ENCODE measurements at regions not wholly inside any gene's neighbourhood (a gene's known extent, or its start where the extent isn't known, plus 50 kb on each side); places are given as distances from the start of the nearest gene placed in this dataset.
"Not testable (repeated sequence)": the region's sequence is repeated elsewhere in the genome, so short reads cannot be mapped to it uniquely, and the experiment has no call there.

- no peak for TF ChIP-seq JUND (IDR thresholded peaks at IDR 0.05; ENCODE audit: low read depth)
- DNase-seq (ENCODE audit: low read depth in 1 of 2, low spot score in 1 of 2) = no peak
- in situ Hi-C loops (cut with HindIII; ENCODE audit: low pct_unique_long_range_greater_than_20kb, low sequenced_read_pairs) = no loop called here
Measured at GRCh38 chr5:157984611-157985010, 125.7 kb upstream of the CLINT1 start.

GRCh38 chr5:157983906-157984551 is 125.1 kb upstream of the CLINT1 start:
- in situ Hi-C loops (cut with HindIII; ENCODE audit: low pct_unique_long_range_greater_than_20kb, low sequenced_read_pairs) = no loop called here
- DNase-seq (ENCODE audit: low read depth in 1 of 2, low spot score in 1 of 2) = no peak
- TF ChIP-seq JUND (IDR thresholded peaks at IDR 0.05; ENCODE audit: low read depth) = no peak

GRCh38 chr5:157978061-157978460 is 119.1 kb upstream of the CLINT1 start:
- no peak for DNase-seq (ENCODE audit: low read depth in 1 of 2, low spot score in 1 of 2)
- in situ Hi-C loops (cut with HindIII; ENCODE audit: low pct_unique_long_range_greater_than_20kb, low sequenced_read_pairs) = no loop called here
- no peak for TF ChIP-seq JUND (IDR thresholded peaks at IDR 0.05; ENCODE audit: low read depth)

GRCh38 chr5:157976429-157976828 is 117.5 kb upstream of the CLINT1 start:
- no peak for TF ChIP-seq JUND (IDR thresholded peaks at IDR 0.05; ENCODE audit: low read depth)
- no peak for DNase-seq (ENCODE audit: low read depth in 1 of 2, low spot score in 1 of 2)
- in situ Hi-C loops (cut with HindIII; ENCODE audit: low pct_unique_long_range_greater_than_20kb, low sequenced_read_pairs) = no loop called here

GRCh38 chr5:157972579-157972978 is 113.6 kb upstream of the CLINT1 start:
- in situ Hi-C loops (cut with HindIII; ENCODE audit: low pct_unique_long_range_greater_than_20kb, low sequenced_read_pairs) = no loop called here
- DNase-seq (ENCODE audit: low read depth in 1 of 2, low spot score in 1 of 2) = no peak
- TF ChIP-seq JUND (IDR thresholded peaks at IDR 0.05; ENCODE audit: low read depth) = no peak

GRCh38 chr5:157971571-157972216 is 112.7 kb upstream of the CLINT1 start:
- no peak for DNase-seq (ENCODE audit: low read depth in 1 of 2, low spot score in 1 of 2)
- TF ChIP-seq JUND (IDR thresholded peaks at IDR 0.05; ENCODE audit: low read depth) = no peak
- in situ Hi-C loops (cut with HindIII; ENCODE audit: low pct_unique_long_range_greater_than_20kb, low sequenced_read_pairs) = no loop called here

GRCh38 chr5:157968570-157968969 is 109.6 kb upstream of the CLINT1 start:
- DNase-seq (ENCODE audit: low read depth in 1 of 2, low spot score in 1 of 2); in situ Hi-C loops (cut with HindIII; ENCODE audit: low pct_unique_long_range_greater_than_20kb, low sequenced_read_pairs): not testable (repeated sequence)

- DNase-seq (ENCODE audit: low read depth in 1 of 2, low spot score in 1 of 2) = no peak
- TF ChIP-seq JUND (IDR thresholded peaks at IDR 0.05; ENCODE audit: low read depth) = no peak
- in situ Hi-C loops (cut with HindIII; ENCODE audit: low pct_unique_long_range_greater_than_20kb, low sequenced_read_pairs) = no loop called here
Measured at GRCh38 chr5:157965989-157966388, 107.0 kb upstream of the CLINT1 start.

- no peak for TF ChIP-seq JUND (IDR thresholded peaks at IDR 0.05; ENCODE audit: low read depth)
- in situ Hi-C loops (cut with HindIII; ENCODE audit: low pct_unique_long_range_greater_than_20kb, low sequenced_read_pairs) = no loop called here
- DNase-seq (ENCODE audit: low read depth in 1 of 2, low spot score in 1 of 2) = peak in 1 of 2 experiments; percentile 63
Measured at GRCh38 chr5:157965040-157965678, 106.2 kb upstream of the CLINT1 start.

- DNase-seq (ENCODE audit: low read depth in 1 of 2, low spot score in 1 of 2) = no peak
- in situ Hi-C loops (cut with HindIII; ENCODE audit: low pct_unique_long_range_greater_than_20kb, low sequenced_read_pairs) = no loop called here
- TF ChIP-seq JUND (IDR thresholded peaks at IDR 0.05; ENCODE audit: low read depth) = no peak
Measured at GRCh38 chr5:157963761-157964160, 104.8 kb upstream of the CLINT1 start.

GRCh38 chr5:157963244-157963643 is 104.3 kb upstream of the CLINT1 start:
- DNase-seq (ENCODE audit: low read depth in 1 of 2, low spot score in 1 of 2) = no peak
- TF ChIP-seq JUND (IDR thresholded peaks at IDR 0.05; ENCODE audit: low read depth) = no peak
- in situ Hi-C loops (cut with HindIII; ENCODE audit: low pct_unique_long_range_greater_than_20kb, low sequenced_read_pairs) = no loop called here

GRCh38 chr5:157962686-157963085 is 103.7 kb upstream of the CLINT1 start:
- DNase-seq (ENCODE audit: low read depth in 1 of 2, low spot score in 1 of 2); in situ Hi-C loops (cut with HindIII; ENCODE audit: low pct_unique_long_range_greater_than_20kb, low sequenced_read_pairs): not testable (repeated sequence)

- DNase-seq (ENCODE audit: low read depth in 1 of 2, low spot score in 1 of 2) = no peak
- TF ChIP-seq JUND (IDR thresholded peaks at IDR 0.05; ENCODE audit: low read depth) = no peak
- in situ Hi-C loops (cut with HindIII; ENCODE audit: low pct_unique_long_range_greater_than_20kb, low sequenced_read_pairs) = no loop called here
Measured at GRCh38 chr5:157961896-157962590, 103.1 kb upstream of the CLINT1 start.

All from T47D (cell line).